HEK293T (cell line): ENCODE measurements at regions not wholly inside any gene's neighbourhood (a gene's known extent, or its start where the extent isn't known, plus 50 kb on each side); places are given as distances from the start of the nearest gene placed in this dataset.

ENCODE experiments used
- CTCF ChIA-PET: fragments of 350-600 bp; formaldehyde crosslinking; extraction: SDS; loops from one replicate; lab custom pipeline; 2021; ENCODE audit warnings: antibody characterized with exemption, inconsistent platforms; lab: Yijun Ruan, JAX
- POLR2A ChIA-PET: fragments of 350-600 bp; formaldehyde crosslinking; extraction: SDS; loops from one replicate; lab custom pipeline; 2020; ENCODE audit warnings: antibody characterized with exemption, inconsistent platforms; lab: Yijun Ruan, JAX
- DNase-seq: peaks from one replicate; pipeline ENCODE4 v3.0.0; 2012; ENCODE audit warnings: mixed read lengths; ENCODE audit errors: extremely low spot score
- ARNT ChIP-seq: fragments of 450-650 bp; IDR thresholded peaks from 2 replicates; pipeline ENCODE4 v1.6.1; 2017; ENCODE audit warnings: mild to moderate bottlenecking
- BHLHE40 ChIP-seq: fragments of 450-650 bp; IDR thresholded peaks from 2 replicates; pipeline ENCODE4 v1.6.1; 2016; ENCODE audit warnings: mild to moderate bottlenecking, moderate library complexity, borderline replicate concordance
- CTBP1 ChIP-seq: fragments of 450-650 bp; IDR thresholded peaks from 2 replicates; pipeline ENCODE4 v1.6.1; 2016; ENCODE audit warnings: borderline replicate concordance
- ELF4 ChIP-seq: fragments of 450-650 bp; IDR thresholded peaks from 2 replicates; pipeline ENCODE4 v1.6.1; 2017; ENCODE audit warnings: antibody characterized with exemption
- FOXA1 ChIP-seq: fragments of 450-650 bp; IDR thresholded peaks from 2 replicates; pipeline ENCODE4 v1.6.1; 2016; ENCODE audit warnings: mild to moderate bottlenecking
- FOXK2 ChIP-seq: fragments of 450-650 bp; IDR thresholded peaks from 2 replicates; pipeline ENCODE4 v1.6.1; 2016; ENCODE audit warnings: mild to moderate bottlenecking
- FOXM1 ChIP-seq: fragments of 450-650 bp; IDR thresholded peaks from 2 replicates; pipeline ENCODE4 v1.6.1; 2017; ENCODE audit warnings: mild to moderate bottlenecking, borderline replicate concordance
- HDGF ChIP-seq: fragments of 450-650 bp; IDR thresholded peaks from 2 replicates; pipeline ENCODE4 v1.6.1; 2017; ENCODE audit warnings: antibody characterized with exemption, borderline replicate concordance
- L3MBTL2 ChIP-seq: fragments of 450-650 bp; conservative IDR thresholded peaks from 2 replicates; pipeline ENCODE4 v1.6.1; 2016; ENCODE audit warnings: mild to moderate bottlenecking
- LEF1 ChIP-seq: fragments of 450-650 bp; IDR thresholded peaks from 2 replicates; pipeline ENCODE4 v1.6.1; 2017; ENCODE audit warnings: mild to moderate bottlenecking, borderline replicate concordance
- NFRKB ChIP-seq: fragments of 450-650 bp; IDR thresholded peaks from 2 replicates; pipeline ENCODE4 v1.6.1; 2016; ENCODE audit warnings: mild to moderate bottlenecking, moderate library complexity
- PKNOX1 ChIP-seq: fragments of 450-650 bp; IDR thresholded peaks from 2 replicates; pipeline ENCODE4 v1.6.1; 2016
- SP1 ChIP-seq: fragments of 450-650 bp; IDR thresholded peaks from 2 replicates; pipeline ENCODE4 v1.6.1; 2017
- SUZ12 ChIP-seq: fragments of 450-650 bp; IDR thresholded peaks from 2 replicates; pipeline ENCODE4 v1.6.1; 2016; ENCODE audit warnings: mild to moderate bottlenecking
- TARDBP ChIP-seq: fragments of 450-650 bp; IDR thresholded peaks from 2 replicates; pipeline ENCODE4 v1.6.1; 2016
- ZNF384 ChIP-seq: fragments of 450-650 bp; IDR thresholded peaks from 2 replicates; pipeline ENCODE4 v1.6.1; 2016

- DNase-seq = no peak
Observed at GRCh38 chr7:22066522-22066921, 120.8 kb upstream of the CDCA7L start.

GRCh38 chr7:22064816-22065215 lies 119.1 kb upstream of the CDCA7L start:
- ChIA-PET CTCF (interaction anchor here (1.2 kb wide), 1 partner anchor 13 kb away, joined by 3 read pairs; no protein-coding TSS in a partner anchor), POLR2A (no interaction called here)
- TF ChIP-seq NFRKB (no peak), HDGF (no peak), ELF4 (no peak), ZNF384 (no peak), SP1 (no peak), SUZ12 (no peak), FOXA1 (no peak), FOXK2 (no peak), FOXM1 (no peak), L3MBTL2 (no peak), LEF1 (no peak)
- DNase-seq = no peak

More at GRCh38 chr7:22066522-22066921, 120.8 kb upstream of the CDCA7L start:
- ChIA-PET CTCF (interaction anchor here (0.8 kb wide), 1 partner anchor 9 kb away, joined by 3 read pairs; no protein-coding TSS in a partner anchor), POLR2A (no interaction called here)
- TF ChIP-seq LEF1 (no peak), ELF4 (no peak), ARNT (peak; percentile 94), CTBP1 (no peak), SUZ12 (no peak), ZNF384 (no peak), TARDBP (no peak), PKNOX1 (no peak), BHLHE40 (no peak), L3MBTL2 (peak; percentile 44; the same call in 1 of the 2 replicates), FOXM1 (no peak), SP1 (no peak)

- no peak for DNase-seq
- no peak for TF ChIP-seq SUZ12
- TF ChIP-seq FOXK2 = no peak
- no peak for TF ChIP-seq TARDBP
- no peak for TF ChIP-seq CTBP1
- no peak for TF ChIP-seq LEF1
- TF ChIP-seq FOXM1 = no peak
- no peak for TF ChIP-seq ARNT
- no peak for TF ChIP-seq ZNF384
- TF ChIP-seq BHLHE40 = no peak
- no peak for TF ChIP-seq HDGF
- no peak for TF ChIP-seq PKNOX1
- TF ChIP-seq NFRKB = no peak
- no peak for TF ChIP-seq SP1
- TF ChIP-seq L3MBTL2 = no peak
- TF ChIP-seq ELF4 = no peak
- no peak for TF ChIP-seq FOXA1
- ChIA-PET POLR2A (no interaction called here), CTCF (interaction anchor here (0.8 kb wide), 1 partner anchor 20 kb away, joined by 3 read pairs; no protein-coding TSS in a partner anchor)
Observed at GRCh38 chr7:22061775-22062174, 116.1 kb upstream of the CDCA7L start.

GRCh38 chr7:22060863-22061262 lies 115.2 kb upstream of the CDCA7L start:
- CTCF ChIA-PET = no interaction called here
- TF ChIP-seq BHLHE40 = no peak
- TF ChIP-seq SP1 = no peak
- no peak for TF ChIP-seq ZNF384
- no peak for TF ChIP-seq PKNOX1
- TF ChIP-seq SUZ12 = no peak
- TF ChIP-seq L3MBTL2 = no peak
- no peak for TF ChIP-seq FOXK2
- no peak for TF ChIP-seq ARNT
- POLR2A ChIA-PET = no interaction called here
- no peak for DNase-seq

GRCh38 chr7:22060197-22060596 lies 114.5 kb upstream of the CDCA7L start:
- no peak for TF ChIP-seq CTBP1
- TF ChIP-seq PKNOX1 = no peak
- no peak for TF ChIP-seq HDGF
- no peak for TF ChIP-seq FOXK2
- no peak for TF ChIP-seq NFRKB
- TF ChIP-seq LEF1 = no peak
- no peak for TF ChIP-seq SUZ12
- ChIA-PET POLR2A (no interaction called here), CTCF (no interaction called here)
- DNase-seq = no peak

GRCh38 chr7:22055226-22055625 lies 109.5 kb upstream of the CDCA7L start:
- ChIA-PET POLR2A (no interaction called here), CTCF (no interaction called here)
- DNase-seq = no peak
- TF ChIP-seq FOXM1 (no peak), ARNT (no peak), BHLHE40 (no peak), HDGF (no peak), PKNOX1 (no peak), CTBP1 (no peak), SP1 (no peak), NFRKB (no peak)
